Muscle of back (tissue), 3 donors: ENCODE measurements at regions not wholly inside any gene's neighbourhood (a gene's known extent, or its start where the extent isn't known, plus 50 kb on each side); places are given as distances from the start of the nearest gene placed in this dataset.
"Not testable (repeated sequence)": the region's sequence is repeated elsewhere in the genome, so short reads cannot be mapped to it uniquely, and the experiment has no call there.

Experiments
- DNase-seq, 3 donors: peaks; one replicate each; pipeline versions ENCODE4 v3.0.0 to v3.0.0-alpha.2; 2013

DNA sequence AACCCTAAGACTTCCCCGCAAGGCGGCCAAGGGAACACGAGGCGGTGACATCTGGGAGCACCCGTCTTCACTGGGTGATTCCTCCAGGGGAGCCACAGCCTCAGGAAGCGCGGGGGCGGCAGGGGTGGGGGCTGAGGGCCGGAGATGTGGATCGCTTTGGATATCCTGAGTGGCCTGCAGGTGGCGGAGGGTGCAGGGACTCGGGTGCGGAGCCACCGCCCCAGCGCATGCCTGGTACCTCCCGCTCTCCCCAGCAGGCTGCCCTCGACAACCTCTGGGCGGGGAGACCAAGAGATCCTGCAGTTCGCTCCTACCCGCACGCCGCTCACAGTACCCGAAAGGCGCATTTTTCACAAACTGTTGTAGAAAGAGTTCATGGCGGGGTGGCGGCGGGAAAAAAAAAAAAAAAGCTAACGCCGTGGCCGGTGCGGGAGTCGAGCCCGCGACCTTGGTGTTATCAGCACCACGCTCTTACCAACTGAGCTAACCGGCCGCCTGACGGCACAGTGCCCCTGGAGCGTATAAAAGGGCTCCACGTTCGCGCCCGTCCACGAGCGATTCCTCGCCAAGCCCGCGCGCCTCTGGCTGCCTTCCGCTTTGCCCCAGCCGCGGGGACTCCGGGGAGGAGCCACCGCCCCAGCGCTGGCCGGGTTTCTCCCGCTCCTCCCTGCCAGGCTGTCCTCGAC lies 124.7 kb upstream of the PRKX start:
- DNase-seq, result not testable (repeated sequence)

DNA sequence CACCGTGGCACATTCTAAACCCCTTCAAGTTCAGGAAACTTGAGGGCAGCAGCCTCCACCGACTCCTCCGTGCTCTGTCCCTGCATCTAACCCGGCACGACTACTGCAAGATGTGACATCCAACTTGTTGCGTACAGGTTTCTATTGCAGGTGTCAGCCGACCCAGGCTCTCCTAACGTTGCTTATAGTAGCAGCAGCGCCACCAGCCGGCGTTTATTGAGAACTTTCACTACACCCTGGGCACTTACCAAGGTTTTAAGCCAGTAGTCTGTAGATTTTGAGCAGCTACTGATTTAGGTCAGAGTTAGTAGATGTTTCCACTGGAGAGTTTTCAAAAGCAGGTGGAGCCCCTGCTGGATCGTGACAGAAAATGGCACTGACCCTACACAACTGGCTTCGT lies 123.8 kb upstream of the PRKX start:
- not testable (repeated sequence) for DNase-seq

- DNase-seq, result not testable (repeated sequence)
These were observed 120.5 kb upstream of the PRKX start for GRCh38 chrX:3833761-3834542.

DNA sequence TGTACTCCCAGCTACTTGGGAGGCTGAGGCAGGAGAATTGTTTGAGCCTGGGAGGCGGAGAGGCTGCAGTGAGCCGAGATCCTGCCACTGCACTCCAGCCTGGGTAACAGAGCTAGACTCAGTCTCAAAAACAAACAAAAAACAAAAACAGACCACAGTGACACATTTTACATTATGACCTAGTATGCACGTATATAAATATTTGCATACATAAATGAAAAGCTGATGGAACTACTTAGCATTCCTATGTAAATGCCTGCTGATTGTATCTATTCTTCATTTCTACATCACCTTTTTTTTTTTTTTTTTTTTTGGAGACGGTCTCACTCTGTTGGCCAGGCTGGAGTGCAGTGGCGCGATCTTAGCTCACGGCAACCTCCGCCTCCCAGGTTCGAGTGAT lies 116.6 kb upstream of the PRKX start:
- not testable (repeated sequence) for DNase-seq

- DNase-seq, result not testable (repeated sequence)
These were observed 115.6 kb upstream of the PRKX start for GRCh38 chrX:3829041-3829531.

- not testable (repeated sequence) for DNase-seq
These were observed 115.1 kb upstream of the PRKX start for GRCh38 chrX:3828378-3829040.

GRCh38 chrX:3824008-3824407 lies 110.6 kb upstream of the PRKX start:
- not testable (repeated sequence) for DNase-seq

- peak in 1 of 3 donors; percentile 46 for DNase-seq
These were observed 106.7 kb upstream of the PRKX start for GRCh38 chrX:3820167-3820566.

DNA sequence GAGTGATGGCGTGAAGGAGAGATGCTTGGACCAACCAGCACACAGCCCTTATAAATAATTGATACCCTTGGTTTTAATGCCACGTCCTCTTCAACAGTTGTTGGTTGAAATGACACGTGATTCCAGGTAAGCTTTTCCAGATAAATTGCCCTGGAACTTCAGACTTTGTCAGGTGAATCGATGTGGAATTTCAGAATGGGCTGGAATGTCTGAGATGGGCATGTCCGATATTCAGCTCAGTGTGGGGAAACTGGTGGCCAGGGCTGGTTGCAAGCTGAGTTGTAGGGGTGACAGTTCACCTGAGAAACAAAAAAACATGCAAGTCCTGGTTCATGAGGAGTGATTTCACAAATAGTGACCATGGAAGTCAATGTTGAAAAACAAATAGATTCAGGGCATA lies 104.0 kb upstream of the PRKX start:
- DNase-seq, result not testable (repeated sequence)

- DNase-seq, result peak; percentile 8 to 74 (median 54)
These were observed 102.6 kb upstream of the PRKX start for GRCh38 chrX:3815896-3816664.

GRCh38 chrX:3811331-3812311 lies 98.2 kb upstream of the PRKX start:
- DNase-seq, result peak; percentile 7 to 49 (median 28)

GRCh38 chrX:3807906-3808305 lies 94.5 kb upstream of the PRKX start:
- DNase-seq, result no peak

- no peak for DNase-seq
These were observed 93.2 kb upstream of the PRKX start for GRCh38 chrX:3806630-3807029.

- no peak for DNase-seq
These were observed 90.3 kb upstream of the PRKX start for GRCh38 chrX:3803713-3804112.

GRCh38 chrX:3803305-3803704 lies 89.9 kb upstream of the PRKX start:
- no peak for DNase-seq

GRCh38 chrX:3795411-3795810 lies 82.0 kb upstream of the PRKX start:
- not testable (repeated sequence) for DNase-seq

GRCh38 chrX:3791449-3791848 lies 78.0 kb upstream of the PRKX start:
- no peak for DNase-seq

GRCh38 chrX:3788494-3789233 lies 75.2 kb upstream of the PRKX start:
- DNase-seq, result no peak

DNA sequence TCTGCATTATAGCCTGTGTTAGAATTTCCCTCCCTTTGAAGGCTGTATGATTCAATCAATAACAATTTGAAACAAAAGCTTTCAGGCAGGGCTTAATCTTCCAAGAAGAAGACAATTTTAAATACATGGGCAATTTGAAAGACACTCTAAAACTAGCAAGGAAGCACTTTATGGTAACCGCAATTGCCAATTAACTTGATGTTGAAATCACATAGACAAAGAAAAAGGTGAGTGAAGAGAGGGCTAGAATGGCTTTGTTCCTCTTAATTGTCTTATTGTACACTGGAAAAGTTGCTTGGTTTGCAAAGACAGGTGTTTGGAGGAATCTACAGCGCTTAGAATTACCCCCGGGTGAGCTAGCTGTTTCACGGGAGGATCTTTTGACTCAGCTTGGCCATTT lies 74.4 kb upstream of the PRKX start:
- DNase-seq, result no peak

DNA sequence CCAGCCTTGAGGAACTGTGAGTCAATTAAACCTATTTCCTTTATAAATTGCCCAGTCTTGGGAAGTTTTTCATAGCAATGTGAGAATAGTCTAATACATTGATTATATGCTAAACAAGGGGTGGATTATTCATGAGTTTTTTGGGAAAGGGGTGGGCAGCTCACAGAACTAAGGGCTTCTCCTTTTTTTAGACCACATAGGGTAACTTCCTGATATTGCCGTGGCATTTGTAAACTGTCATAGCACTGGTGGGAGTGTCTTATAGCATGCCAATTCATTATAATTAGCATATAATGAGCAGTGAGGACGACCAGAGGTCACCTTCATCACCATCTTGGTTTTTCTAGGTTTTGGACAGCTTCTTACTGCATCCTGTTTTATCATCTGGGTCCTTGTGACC lies 72.4 kb upstream of the PRKX start:
- DNase-seq, result not testable (repeated sequence)
